A549 (cell line): ENCODE measurements at regions not wholly inside any gene's neighbourhood (a gene's known extent, or its start where the extent isn't known, plus 50 kb on each side); places are given as distances from the start of the nearest gene placed in this dataset.

Source experiments
- ATAC-seq, 2 experiments: fragments of 200-7000 bp in 1 of 2; fragments of >200 bp in 1 of 2; cut with Nextera tagmentation in 1 of 2; cut with Tn5 transposase in 1 of 2; 3 replicates each; pipeline versions ENCODE4 v1.8.0 to v1.9.1; 2018 to 2020; ENCODE audit warnings: mild to moderate bottlenecking in 1 of 2, moderate library complexity in 1 of 2
- CTCF ChIA-PET: fragments of 300-600 bp; sonication (Branson Sonifier 250); formaldehyde crosslinking; extraction: SDS; loops from one replicate; lab custom pipeline; 2021; ENCODE audit warnings: antibody characterized with exemption, inconsistent platforms; lab: Yijun Ruan, JAX
- POLR2A ChIA-PET: fragments of 350-600 bp; formaldehyde crosslinking; extraction: SDS; loops from one replicate; lab custom pipeline; 2021; ENCODE audit warnings: antibody characterized with exemption, inconsistent platforms; lab: Yijun Ruan, JAX
- DNase-seq, 2 experiments: peaks; one replicate each; pipeline versions ENCODE4 v3.0.0 to v3.0.0-alpha.2; 2011 to 2016; ENCODE audit warnings: low read depth in 1 of 2, low spot score in 1 of 2
- FAIRE-seq: peaks from 2 replicates; lab custom pipeline; 2011; peaks lifted over from hg19 to GRCh38; lab: Jason Lieb, UNC
- H3K27ac ChIP-seq, 2 experiments: fragments of >200 bp; sonication (Bioruptor Twin); formaldehyde crosslinking; 3 replicates each; pipeline ENCODE4 v1.5.1; 2016 to 2017
- H3K4me1 ChIP-seq: fragments of >200 bp; sonication (Bioruptor Twin); formaldehyde crosslinking; 3 replicates; pipeline ENCODE4 v1.6.1; 2016
- H3K4me2 ChIP-seq: fragments of >200 bp; sonication (Bioruptor Twin); formaldehyde crosslinking; 3 replicates; pipeline ENCODE4 v1.6.1; 2016
- H3K4me3 ChIP-seq: fragments of >200 bp; sonication (Bioruptor Twin); formaldehyde crosslinking; 3 replicates; pipeline ENCODE4 v1.5.1; 2016
- H3K9me3 ChIP-seq: fragments of >200 bp; sonication (Bioruptor Twin); formaldehyde crosslinking; 3 replicates; pipeline ENCODE4 v1.6.1; 2016
- ATOH8 ChIP-seq: fragments of 250-450 bp; sonication (Bioruptor Pico); IDR thresholded peaks from 2 replicates; pipeline ENCODE4 v1.5.0; 2020; ENCODE audit warnings: low read depth, mild to moderate bottlenecking, moderate library complexity
- BCL3 ChIP-seq: fragments of >200 bp; sonication (Bioruptor Twin); formaldehyde crosslinking; IDR thresholded peaks from 3 replicates; pipeline ENCODE4 v1.6.1; 2016
- CEBPB ChIP-seq, 2 experiments: fragments of >200 bp in 1 of 2; sonication (Bioruptor Twin) in 1 of 2; formaldehyde crosslinking in 1 of 2; IDR thresholded peaks; 2 replicates each; pipeline ENCODE4 v1.6.1; 2012 to 2016
- CHD2 ChIP-seq: fragments of 150-350 bp; IDR thresholded peaks from 2 replicates; pipeline ENCODE4 v1.6.1; 2014; ENCODE audit warnings: low read length; ENCODE audit not compliant: partially characterized antibody
- EHMT2 ChIP-seq: fragments of 200-600 bp; sonication (generic); IDR thresholded peaks from 2 replicates; pipeline ENCODE4 v1.6.1; 2016; ENCODE audit warnings: antibody characterized with exemption, low read depth, mild to moderate bottlenecking, moderate library complexity
- EP300 ChIP-seq, 2 experiments: fragments of >200 bp; sonication (Bioruptor Twin); formaldehyde crosslinking; IDR thresholded peaks; 2 replicates in 1 of 2; 3 replicates in 1 of 2; pipeline ENCODE4 v1.6.1; 2016 to 2017
- ESRRA ChIP-seq: fragments of 150-350 bp; IDR thresholded peaks from 2 replicates; pipeline ENCODE4 v1.6.1; 2014; ENCODE audit warnings: mild to moderate bottlenecking, low read length, borderline replicate concordance
- FOSL2 ChIP-seq, 2 experiments: fragments of 450-650 bp in 1 of 2; fragments of >200 bp in 1 of 2; sonication (Bioruptor Twin) in 1 of 2; formaldehyde crosslinking; IDR thresholded peaks; 2 replicates each; pipeline versions ENCODE4 v1.5.0 to v1.6.1; 2016 to 2020; ENCODE audit warnings: mild to moderate bottlenecking in 1 of 2, moderate library complexity in 1 of 2
- FOXS1 ChIP-seq: fragments of 250-450 bp; sonication (Bioruptor Pico); IDR thresholded peaks from 2 replicates; pipeline ENCODE4 v1.5.0; 2020; ENCODE audit warnings: mild to moderate bottlenecking, moderate library complexity
- GATA3 ChIP-seq: IDR thresholded peaks from 2 replicates; pipeline ENCODE4 v1.6.1; 2012; ENCODE audit warnings: borderline replicate concordance
- HEYL ChIP-seq: fragments of 250-450 bp; sonication (Bioruptor Pico); IDR thresholded peaks from 2 replicates; pipeline ENCODE4 v1.8.0; 2021; ENCODE audit warnings: mild to moderate bottlenecking, moderate library complexity
- JUNB ChIP-seq: fragments of >200 bp; sonication (Bioruptor Twin); formaldehyde crosslinking; IDR thresholded peaks from 2 replicates; pipeline ENCODE4 v1.6.1; 2016
- KDM5A ChIP-seq: fragments of 200-600 bp; sonication (generic); IDR thresholded peaks from 2 replicates; pipeline ENCODE4 v1.6.1; 2016; ENCODE audit warnings: antibody characterized with exemption, mild to moderate bottlenecking
- MAFK ChIP-seq: fragments of 450-650 bp; IDR thresholded peaks from 2 replicates; pipeline ENCODE4 v1.6.1; 2014; ENCODE audit not compliant: partially characterized antibody
- NFE2L2 ChIP-seq: fragments of 150-350 bp; conservative IDR thresholded peaks from 2 replicates; pipeline ENCODE4 v1.6.1; 2014; ENCODE audit warnings: low read length
- POLR2A ChIP-seq: IDR thresholded peaks from 2 replicates; pipeline ENCODE4 v1.6.1; 2012; ENCODE audit warnings: mild to moderate bottlenecking, low read length
- SREBF2 ChIP-seq: fragments of 450-650 bp; IDR thresholded peaks from 2 replicates; pipeline ENCODE4 v1.6.1; 2014; ENCODE audit warnings: mild to moderate bottlenecking, moderate library complexity
- USF2 ChIP-seq: fragments of 450-650 bp; IDR thresholded peaks from 2 replicates; pipeline ENCODE4 v1.6.1; 2014; ENCODE audit warnings: antibody characterized with exemption
- ZFP36 ChIP-seq: fragments of 450-650 bp; IDR thresholded peaks from 2 replicates; pipeline ENCODE4 v1.6.1; 2014; ENCODE audit warnings: borderline replicate concordance; ENCODE audit not compliant: partially characterized antibody
- ZSCAN20 ChIP-seq: fragments of 250-450 bp; sonication (Bioruptor Pico); IDR thresholded peaks from 2 replicates; pipeline ENCODE4 v1.8.0; 2022; ENCODE audit warnings: mild to moderate bottlenecking, moderate library complexity
- WGBS: methylation state at CpG from one replicate; pipeline ENCODE4 v1.1.6; 2017; ENCODE audit errors: missing lambda C conversion rate; 5-methylcytosine and 5-hydroxymethylcytosine counted together
- TF ChIP-seq, protein P1 (sequence below): fragments of 200-600 bp; sonication (generic); IDR thresholded peaks from 2 replicates; pipeline ENCODE4 v1.6.1; 2016; ENCODE audit warnings: antibody characterized with exemption, mild to moderate bottlenecking, moderate library complexity

DNA sequence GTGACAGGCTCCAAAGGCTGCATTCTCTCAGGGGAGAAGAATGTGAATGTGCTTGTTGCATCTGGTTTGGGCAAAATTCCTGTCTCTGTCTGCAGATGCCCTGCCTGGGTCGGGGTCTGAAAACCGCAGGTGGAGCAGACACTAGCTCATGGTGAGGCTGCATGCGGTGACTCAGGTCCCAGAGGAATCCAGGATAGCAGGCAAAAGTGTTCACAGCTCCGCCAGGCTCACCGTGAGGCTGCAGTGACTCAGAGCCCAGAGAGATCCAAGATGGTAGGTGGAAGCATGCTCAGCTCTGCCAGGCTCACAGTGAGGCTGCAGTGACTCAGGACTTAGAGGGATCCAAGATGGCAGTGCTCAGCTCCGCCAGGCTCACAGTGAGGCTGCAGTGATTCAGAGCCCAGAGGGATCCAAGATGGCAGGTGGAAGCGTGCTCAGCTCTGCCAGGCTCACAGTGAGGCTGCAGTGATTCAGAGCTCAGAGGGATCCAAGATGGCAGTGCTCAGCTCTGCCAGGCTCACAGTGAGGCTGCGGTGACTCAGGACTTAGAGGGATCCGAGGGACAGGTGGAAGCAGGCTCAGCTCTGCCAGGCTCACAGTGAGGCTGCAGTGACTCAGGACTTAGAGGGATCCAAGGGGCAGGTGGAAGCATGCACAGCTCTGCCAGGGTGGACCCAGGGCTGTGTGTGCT, 200.5 kb downstream of the ACKR3 start (continued):
- TF ChIP-seq, protein P1, sequence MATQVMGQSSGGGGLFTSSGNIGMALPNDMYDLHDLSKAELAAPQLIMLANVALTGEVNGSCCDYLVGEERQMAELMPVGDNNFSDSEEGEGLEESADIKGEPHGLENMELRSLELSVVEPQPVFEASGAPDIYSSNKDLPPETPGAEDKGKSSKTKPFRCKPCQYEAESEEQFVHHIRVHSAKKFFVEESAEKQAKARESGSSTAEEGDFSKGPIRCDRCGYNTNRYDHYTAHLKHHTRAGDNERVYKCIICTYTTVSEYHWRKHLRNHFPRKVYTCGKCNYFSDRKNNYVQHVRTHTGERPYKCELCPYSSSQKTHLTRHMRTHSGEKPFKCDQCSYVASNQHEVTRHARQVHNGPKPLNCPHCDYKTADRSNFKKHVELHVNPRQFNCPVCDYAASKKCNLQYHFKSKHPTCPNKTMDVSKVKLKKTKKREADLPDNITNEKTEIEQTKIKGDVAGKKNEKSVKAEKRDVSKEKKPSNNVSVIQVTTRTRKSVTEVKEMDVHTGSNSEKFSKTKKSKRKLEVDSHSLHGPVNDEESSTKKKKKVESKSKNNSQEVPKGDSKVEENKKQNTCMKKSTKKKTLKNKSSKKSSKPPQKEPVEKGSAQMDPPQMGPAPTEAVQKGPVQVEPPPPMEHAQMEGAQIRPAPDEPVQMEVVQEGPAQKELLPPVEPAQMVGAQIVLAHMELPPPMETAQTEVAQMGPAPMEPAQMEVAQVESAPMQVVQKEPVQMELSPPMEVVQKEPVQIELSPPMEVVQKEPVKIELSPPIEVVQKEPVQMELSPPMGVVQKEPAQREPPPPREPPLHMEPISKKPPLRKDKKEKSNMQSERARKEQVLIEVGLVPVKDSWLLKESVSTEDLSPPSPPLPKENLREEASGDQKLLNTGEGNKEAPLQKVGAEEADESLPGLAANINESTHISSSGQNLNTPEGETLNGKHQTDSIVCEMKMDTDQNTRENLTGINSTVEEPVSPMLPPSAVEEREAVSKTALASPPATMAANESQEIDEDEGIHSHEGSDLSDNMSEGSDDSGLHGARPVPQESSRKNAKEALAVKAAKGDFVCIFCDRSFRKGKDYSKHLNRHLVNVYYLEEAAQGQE = no peak
- peak; percentile 53; the same call in 1 of the 2 replicates for TF ChIP-seq JUNB
- peak; percentile 44 to 78; a peak in 3 of 5 replicates for TF ChIP-seq EP300 (IDR thresholded peaks at IDR 0.05)
- TF ChIP-seq CHD2 = no peak
- no peak for TF ChIP-seq ZFP36
- TF ChIP-seq USF2 = no peak
- no peak for TF ChIP-seq ZSCAN20 (CRISPR knock-in tag)
- TF ChIP-seq HEYL (CRISPR knock-in tag) = no peak
- TF ChIP-seq KDM5A = no peak
- peak; percentile 60; the same call in 1 of the 2 replicates for TF ChIP-seq NFE2L2
- peak; percentile 80; the same call in 1 of the 2 replicates for TF ChIP-seq GATA3
- TF ChIP-seq CEBPB (IDR thresholded peaks at IDR 0.05) = peak in 1 of 2 experiments; percentile 8; a peak in 1 of 4 replicates
- TF ChIP-seq MAFK = peak; percentile 76
- peak; percentile 44; the same call in 1 of the 2 replicates for TF ChIP-seq FOSL2 (IDR thresholded peaks at IDR 0.05)
- peak; percentile 69 for TF ChIP-seq FOSL2 (CRISPR knock-in tag; IDR thresholded peaks at IDR 0.05)
- no peak for TF ChIP-seq ATOH8
- TF ChIP-seq SREBF2 = no peak

DNA sequence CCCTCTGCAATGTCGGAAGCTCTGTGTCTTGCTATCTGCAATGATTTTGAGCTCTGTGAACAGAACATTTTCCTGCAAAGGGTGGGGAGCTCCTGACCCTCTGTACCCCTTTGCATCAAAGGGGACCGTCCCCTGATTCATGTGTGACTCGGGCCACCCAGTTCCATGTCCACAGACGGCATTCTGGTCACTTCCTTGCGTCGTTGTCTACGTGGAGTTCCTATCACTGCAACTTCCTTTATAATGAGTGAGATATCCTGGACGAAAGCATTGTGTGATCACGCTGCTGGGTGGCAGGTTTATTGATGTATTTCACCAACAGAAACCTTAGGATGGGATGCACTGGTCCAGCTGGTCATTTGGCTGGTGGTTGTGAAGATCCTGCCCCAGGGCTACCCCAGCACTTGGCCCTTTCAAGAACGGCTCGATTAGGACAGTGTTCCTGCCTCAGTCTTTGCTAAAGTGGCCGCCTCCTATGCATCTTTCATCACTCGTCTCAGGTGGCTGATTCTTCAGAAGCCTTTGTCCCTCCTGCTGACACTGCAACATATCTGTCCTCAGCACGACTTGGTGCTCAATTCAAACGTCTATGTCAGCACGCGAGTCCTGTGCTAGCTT, 202.7 kb downstream of the ACKR3 start:
- no peak for DNase-seq
- TF ChIP-seq ESRRA (no peak), EP300 (IDR thresholded peaks at IDR 0.05) (no peak), CEBPB (IDR thresholded peaks at IDR 0.05) (no peak)

GRCh38 chr2:236773206-236773605, 203.6 kb downstream of the ACKR3 start:
- no peaks in the 10 kb centered on the region; the same call in 2 of the 3 replicates for H3K9me3 ChIP-seq
- no peak overlapping the region for H3K4me3 ChIP-seq
- CTCF ChIA-PET = interaction anchor here (0.5 to 1.4 kb wide), 4 partner anchors 18 to 115 kb away, joined by 3 read pairs; no protein-coding TSS in a partner anchor
- FAIRE-seq (no peak), ATAC-seq (no peak), DNase-seq (no peak)
- peaks cover 44% of the 10 kb centered on the region for H3K4me1 ChIP-seq
- H3K27ac ChIP-seq = peak overlapping the region in 1 of 2 experiments; percentile 82; a peak in 3 of 6 replicates
- 81% methylated on average over 8 of the region's 9 CpGs for WGBS
- no peak overlapping the region for H3K4me2 ChIP-seq
- POLR2A ChIA-PET = no interaction called here
- TF ChIP-seq JUNB (no peak), EHMT2 (no peak), KDM5A (no peak), USF2 (no peak), FOXS1 (no peak), SREBF2 (no peak), POLR2A (no peak), EP300 (IDR thresholded peaks at IDR 0.05) (no peak), BCL3 (no peak)
- TF ChIP-seq, protein P1 = no peak

More for the DNA sequence above, 202.7 kb downstream of the ACKR3 start:
- H3K9me3 ChIP-seq = peaks cover 6% of the 10 kb centered on the region
- FAIRE-seq = no peak
- H3K4me3 ChIP-seq = no peak overlapping the region
- H3K4me1 ChIP-seq = peaks cover 38% of the 10 kb centered on the region
- peak overlapping the region in 1 of 2 experiments; percentile 82; a peak in 3 of 6 replicates for H3K27ac ChIP-seq
- WGBS = 79% methylated on average over 17 of the region's 17 CpGs
- POLR2A ChIA-PET = no interaction called here
- ATAC-seq = no peak
- CTCF ChIA-PET = interaction anchor here (1.2 to 1.4 kb wide), 2 partner anchors 19 to 85 kb away, joined by 3 read pairs; no protein-coding TSS in a partner anchor
- no peak overlapping the region for H3K4me2 ChIP-seq
